HEK293 (cell line): ENCODE measurements at regions not wholly inside any gene's neighbourhood (a gene's known extent, or its start where the extent isn't known, plus 50 kb on each side); places are given as distances from the start of the nearest gene placed in this dataset.
A peak's percentile ranks its signal among the peaks of the same experiment; 100 is the strongest.

Source experiments
- CTCF ChIA-PET: fragments of 350-600 bp; formaldehyde crosslinking; extraction: SDS; loops from one replicate; lab custom pipeline; 2021; ENCODE audit warnings: antibody characterized with exemption; lab: Yijun Ruan, JAX
- POLR2A ChIA-PET: fragments of 300-600 bp; formaldehyde crosslinking; extraction: SDS; loops from one replicate; lab custom pipeline; 2020; ENCODE audit warnings: antibody characterized with exemption, inconsistent platforms; lab: Yijun Ruan, JAX
- H3K27ac ChIP-seq: fragments of 200-500 bp; sonication (Bioruptor generic); 2 replicates; pipeline ENCODE4 v1.5.1; 2014; ENCODE audit warnings: low read depth, low read length, control low read depth, inconsistent platforms; ENCODE audit errors: extremely low read depth
- H3K36me3 ChIP-seq, 2 experiments: fragments of 200-500 bp in 1 of 2; sonication (Bioruptor generic) in 1 of 2; 1 replicate in 1 of 2; 2 replicates in 1 of 2; pipeline ENCODE4 v1.5.1; 2014 to 2017; ENCODE audit warnings: inconsistent platforms in 2 of 2, low read length in 2 of 2; ENCODE audit not compliant: control insufficient read depth in 2 of 2, insufficient read depth in 1 of 2
- H3K4me1 ChIP-seq: fragments of 200-500 bp; sonication (Bioruptor generic); 2 replicates; pipeline ENCODE4 v1.5.1; 2014; ENCODE audit warnings: mild to moderate bottlenecking, low read length, inconsistent platforms; ENCODE audit not compliant: control insufficient read depth, insufficient read depth
- H3K4me3 ChIP-seq: 2 replicates; pipeline ENCODE4 v1.5.1; 2011; ENCODE audit warnings: low read depth, mild to moderate bottlenecking, control low read depth, low read length, moderate library complexity
- H3K9me3 ChIP-seq: fragments of 200-500 bp; sonication (Bioruptor generic); 2 replicates; pipeline ENCODE4 v1.5.1; 2014; ENCODE audit warnings: low read depth, low read length, inconsistent platforms; ENCODE audit not compliant: control insufficient read depth, insufficient read depth
- FEZF1 ChIP-seq: fragments of 450-650 bp; formaldehyde crosslinking; IDR thresholded peaks from 2 replicates; pipeline ENCODE4 v1.5.1; 2016; ENCODE audit warnings: missing biosample characterization, missing genetic modification characterization
- GLIS1 ChIP-seq: fragments of 450-650 bp; formaldehyde crosslinking; IDR thresholded peaks from 2 replicates; pipeline ENCODE4 v1.5.1; 2016; ENCODE audit warnings: missing biosample characterization, missing genetic modification characterization
- OSR2 ChIP-seq: fragments of 450-650 bp; formaldehyde crosslinking; IDR thresholded peaks from 2 replicates; pipeline ENCODE4 v1.5.1; 2016; ENCODE audit warnings: missing biosample characterization, missing genetic modification characterization
- SALL2 ChIP-seq: fragments of 450-650 bp; formaldehyde crosslinking; IDR thresholded peaks from 2 replicates; pipeline ENCODE4 v1.5.0; 2017; ENCODE audit warnings: missing biosample characterization, mild to moderate bottlenecking, missing genetic modification characterization, borderline replicate concordance
- SCRT1 ChIP-seq: fragments of 450-650 bp; formaldehyde crosslinking; IDR thresholded peaks from 2 replicates; pipeline ENCODE4 v1.5.1; 2016; ENCODE audit warnings: missing biosample characterization, missing genetic modification characterization, borderline replicate concordance
- SCRT2 ChIP-seq: fragments of 450-650 bp; formaldehyde crosslinking; IDR thresholded peaks from 2 replicates; pipeline ENCODE4 v1.5.1; 2016; ENCODE audit warnings: missing biosample characterization, missing genetic modification characterization
- SETDB1 ChIP-seq: IDR thresholded peaks from one replicate; pipeline ENCODE4 v1.6.1; 2017; ENCODE audit warnings: mild to moderate bottlenecking, low read length, moderate library complexity, mixed read lengths; ENCODE audit not compliant: insufficient read length
- SP7 ChIP-seq: fragments of 450-650 bp; formaldehyde crosslinking; IDR thresholded peaks from 2 replicates; pipeline ENCODE4 v1.5.1; 2016; ENCODE audit warnings: missing biosample characterization, missing genetic modification characterization
- ZBTB17 ChIP-seq: fragments of 450-650 bp; formaldehyde crosslinking; IDR thresholded peaks from 2 replicates; pipeline ENCODE4 v1.5.1; 2016; ENCODE audit warnings: missing biosample characterization, missing genetic modification characterization
- ZBTB48 ChIP-seq: fragments of 450-650 bp; formaldehyde crosslinking; IDR thresholded peaks from 2 replicates; pipeline ENCODE4 v1.5.1; 2016; ENCODE audit warnings: missing biosample characterization, missing genetic modification characterization
- ZNF23 ChIP-seq: fragments of 450-650 bp; formaldehyde crosslinking; IDR thresholded peaks from 2 replicates; pipeline ENCODE4 v1.5.1; 2016; ENCODE audit warnings: missing biosample characterization, missing genetic modification characterization, borderline replicate concordance
- ZNF350 ChIP-seq: fragments of 450-650 bp; formaldehyde crosslinking; IDR thresholded peaks from 2 replicates; pipeline ENCODE4 v1.5.0; 2017; ENCODE audit warnings: missing biosample characterization, mild to moderate bottlenecking, missing genetic modification characterization
- ZNF433 ChIP-seq: fragments of 450-650 bp; formaldehyde crosslinking; IDR thresholded peaks from 2 replicates; pipeline ENCODE4 v1.5.1; 2016; ENCODE audit warnings: missing biosample characterization, missing genetic modification characterization, low read depth
- ZNF561 ChIP-seq: fragments of 450-650 bp; IDR thresholded peaks from 2 replicates; pipeline ENCODE4 v1.5.1; 2018; ENCODE audit warnings: missing biosample characterization, missing genetic modification characterization, borderline replicate concordance
- ZNF610 ChIP-seq: fragments of 450-650 bp; formaldehyde crosslinking; IDR thresholded peaks from 2 replicates; pipeline ENCODE4 v1.5.1; 2016; ENCODE audit warnings: missing biosample characterization, missing genetic modification characterization, borderline replicate concordance
- ZNF670 ChIP-seq: fragments of 450-650 bp; formaldehyde crosslinking; IDR thresholded peaks from 2 replicates; pipeline ENCODE4 v1.5.1; 2016; ENCODE audit warnings: missing biosample characterization, missing genetic modification characterization, low read depth
- ZNF747 ChIP-seq: fragments of 450-650 bp; formaldehyde crosslinking; IDR thresholded peaks from 2 replicates; pipeline ENCODE4 v1.5.1; 2016; ENCODE audit warnings: missing biosample characterization, missing genetic modification characterization
- ZNF830 ChIP-seq: fragments of 450-650 bp; IDR thresholded peaks from 2 replicates; pipeline ENCODE4 v1.5.0; 2018; ENCODE audit warnings: missing biosample characterization, missing genetic modification characterization, low read depth, mild to moderate bottlenecking, moderate library complexity
- ZNF837 ChIP-seq: fragments of 450-650 bp; formaldehyde crosslinking; IDR thresholded peaks from 2 replicates; pipeline ENCODE4 v1.5.1; 2016; ENCODE audit warnings: missing biosample characterization, missing genetic modification characterization
- ZSCAN18 ChIP-seq: fragments of 450-650 bp; formaldehyde crosslinking; IDR thresholded peaks from 2 replicates; pipeline ENCODE4 v1.5.1; 2016; ENCODE audit warnings: missing biosample characterization, missing genetic modification characterization
- TF ChIP-seq, protein P1 (sequence below): fragments of 450-650 bp; formaldehyde crosslinking; IDR thresholded peaks from 2 replicates; pipeline ENCODE4 v1.5.1; 2016; ENCODE audit warnings: missing biosample characterization, missing genetic modification characterization, borderline replicate concordance
- TF ChIP-seq, protein P2 (sequence below): fragments of 450-650 bp; formaldehyde crosslinking; IDR thresholded peaks from 2 replicates; pipeline ENCODE4 v1.5.1; 2016; ENCODE audit warnings: missing biosample characterization, missing genetic modification characterization

GRCh38 chr1:22286491-22286890 lies 143.6 kb upstream of the WNT4 start:
- CTCF ChIA-PET: interaction anchor here (0.6 kb wide), 1 partner anchor 9 kb away, joined by 3 read pairs; no protein-coding TSS in a partner anchor

GRCh38 chr1:22287273-22287672 lies 144.4 kb upstream of the WNT4 start:
- ChIA-PET CTCF (interaction anchor here (0.6 to 1.0 kb wide), 2 partner anchors 9 to 156 kb away, joined by 3 to 4 read pairs; no protein-coding TSS in a partner anchor), POLR2A (no interaction called here)
- no peaks in the 10 kb centered on the region for H3K9me3 ChIP-seq
- no peak for TF ChIP-seq ZNF837 (tag by site-specific recombination)
- peak; percentile 88; the same call in 1 of the 2 replicates for TF ChIP-seq ZNF23
- no peak for TF ChIP-seq FEZF1
- peak; percentile 43 for TF ChIP-seq SETDB1
- TF ChIP-seq ZSCAN18 (tag by site-specific recombination): no peak
- peak; percentile 66 for TF ChIP-seq ZBTB17 (tag by site-specific recombination)
- H3K27ac ChIP-seq: no peak overlapping the region
- no peaks in the 10 kb centered on the region for H3K36me3 ChIP-seq
- H3K4me1 ChIP-seq: no peaks in the 10 kb centered on the region
- no peak overlapping the region for H3K4me3 ChIP-seq

More at GRCh38 chr1:22286491-22286890, 143.6 kb upstream of the WNT4 start:
- POLR2A ChIA-PET: no interaction called here
- H3K4me3 ChIP-seq: no peak overlapping the region
- TF ChIP-seq ZNF837 (tag by site-specific recombination) (no peak), ZNF433 (tag by site-specific recombination) (no peak), ZNF561 (tag by site-specific recombination) (no peak), SCRT2 (tag by site-specific recombination) (0 out of 2 replicates have a peak, but pooled peaks have one; percentile 25), GLIS1 (tag by site-specific recombination) (peak; percentile 83), ZNF830 (tag by site-specific recombination) (no peak), ZNF610 (tag by site-specific recombination) (no peak)
- no peaks in the 10 kb centered on the region for H3K9me3 ChIP-seq
- H3K36me3 ChIP-seq: no peaks in the 10 kb centered on the region
- H3K27ac ChIP-seq: no peak overlapping the region
- no peaks in the 10 kb centered on the region for H3K4me1 ChIP-seq

DNA sequence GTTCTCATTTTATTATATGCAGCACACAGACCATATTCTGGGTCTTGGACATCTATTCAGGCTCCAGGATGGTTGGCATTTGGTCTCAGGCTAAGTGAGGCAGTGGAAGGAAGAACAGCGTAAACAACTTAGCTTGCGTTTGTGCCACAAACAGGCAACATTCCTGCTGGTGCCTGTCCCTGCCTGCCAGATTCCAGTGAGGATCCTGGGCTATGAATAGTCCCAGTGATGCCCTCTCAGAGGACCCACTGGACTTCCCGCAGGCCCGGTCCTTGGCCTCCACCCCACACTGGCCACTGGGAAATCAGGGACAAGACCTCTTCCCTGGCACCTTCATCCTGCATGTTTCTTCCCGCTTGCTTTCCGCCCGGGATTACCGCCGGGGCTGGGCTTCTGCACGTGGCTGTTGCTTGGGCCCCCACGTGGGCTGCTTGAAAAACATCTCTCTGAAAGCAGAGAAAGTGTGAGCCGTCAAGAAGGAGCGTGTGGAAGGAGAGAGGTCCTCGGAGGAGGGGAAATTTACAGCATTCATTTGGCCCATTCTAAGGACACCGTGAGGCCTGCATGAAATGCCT lies 145.1 kb upstream of the WNT4 start:
- Histone ChIP-seq H3K36me3 (no peaks in the 10 kb centered on the region), H3K4me1 (no peaks in the 10 kb centered on the region), H3K4me3 (no peak overlapping the region), H3K9me3 (no peaks in the 10 kb centered on the region), H3K27ac (no peak overlapping the region)
- ChIA-PET CTCF (interaction anchor here (1.0 kb wide), 1 partner anchor 157 kb away, joined by 4 read pairs; no protein-coding TSS in a partner anchor), POLR2A (no interaction called here)
- no peak for TF ChIP-seq ZNF747 (tag by site-specific recombination)
- no peak for TF ChIP-seq SALL2 (tag by site-specific recombination)
- no peak for TF ChIP-seq OSR2 (tag by site-specific recombination)
- TF ChIP-seq ZNF350 (tag by site-specific recombination): no peak
- TF ChIP-seq SP7 (tag by site-specific recombination): no peak
- no peak for TF ChIP-seq ZBTB48
- TF ChIP-seq SCRT1: no peak
- TF ChIP-seq, protein P1, sequence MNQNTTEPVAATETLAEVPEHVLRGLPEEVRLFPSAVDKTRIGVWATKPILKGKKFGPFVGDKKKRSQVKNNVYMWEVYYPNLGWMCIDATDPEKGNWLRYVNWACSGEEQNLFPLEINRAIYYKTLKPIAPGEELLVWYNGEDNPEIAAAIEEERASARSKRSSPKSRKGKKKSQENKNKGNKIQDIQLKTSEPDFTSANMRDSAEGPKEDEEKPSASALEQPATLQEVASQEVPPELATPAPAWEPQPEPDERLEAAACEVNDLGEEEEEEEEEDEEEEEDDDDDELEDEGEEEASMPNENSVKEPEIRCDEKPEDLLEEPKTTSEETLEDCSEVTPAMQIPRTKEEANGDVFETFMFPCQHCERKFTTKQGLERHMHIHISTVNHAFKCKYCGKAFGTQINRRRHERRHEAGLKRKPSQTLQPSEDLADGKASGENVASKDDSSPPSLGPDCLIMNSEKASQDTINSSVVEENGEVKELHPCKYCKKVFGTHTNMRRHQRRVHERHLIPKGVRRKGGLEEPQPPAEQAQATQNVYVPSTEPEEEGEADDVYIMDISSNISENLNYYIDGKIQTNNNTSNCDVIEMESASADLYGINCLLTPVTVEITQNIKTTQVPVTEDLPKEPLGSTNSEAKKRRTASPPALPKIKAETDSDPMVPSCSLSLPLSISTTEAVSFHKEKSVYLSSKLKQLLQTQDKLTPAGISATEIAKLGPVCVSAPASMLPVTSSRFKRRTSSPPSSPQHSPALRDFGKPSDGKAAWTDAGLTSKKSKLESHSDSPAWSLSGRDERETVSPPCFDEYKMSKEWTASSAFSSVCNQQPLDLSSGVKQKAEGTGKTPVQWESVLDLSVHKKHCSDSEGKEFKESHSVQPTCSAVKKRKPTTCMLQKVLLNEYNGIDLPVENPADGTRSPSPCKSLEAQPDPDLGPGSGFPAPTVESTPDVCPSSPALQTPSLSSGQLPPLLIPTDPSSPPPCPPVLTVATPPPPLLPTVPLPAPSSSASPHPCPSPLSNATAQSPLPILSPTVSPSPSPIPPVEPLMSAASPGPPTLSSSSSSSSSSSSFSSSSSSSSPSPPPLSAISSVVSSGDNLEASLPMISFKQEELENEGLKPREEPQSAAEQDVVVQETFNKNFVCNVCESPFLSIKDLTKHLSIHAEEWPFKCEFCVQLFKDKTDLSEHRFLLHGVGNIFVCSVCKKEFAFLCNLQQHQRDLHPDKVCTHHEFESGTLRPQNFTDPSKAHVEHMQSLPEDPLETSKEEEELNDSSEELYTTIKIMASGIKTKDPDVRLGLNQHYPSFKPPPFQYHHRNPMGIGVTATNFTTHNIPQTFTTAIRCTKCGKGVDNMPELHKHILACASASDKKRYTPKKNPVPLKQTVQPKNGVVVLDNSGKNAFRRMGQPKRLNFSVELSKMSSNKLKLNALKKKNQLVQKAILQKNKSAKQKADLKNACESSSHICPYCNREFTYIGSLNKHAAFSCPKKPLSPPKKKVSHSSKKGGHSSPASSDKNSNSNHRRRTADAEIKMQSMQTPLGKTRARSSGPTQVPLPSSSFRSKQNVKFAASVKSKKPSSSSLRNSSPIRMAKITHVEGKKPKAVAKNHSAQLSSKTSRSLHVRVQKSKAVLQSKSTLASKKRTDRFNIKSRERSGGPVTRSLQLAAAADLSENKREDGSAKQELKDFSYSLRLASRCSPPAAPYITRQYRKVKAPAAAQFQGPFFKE (tag by site-specific recombination): no peak
- no peak for TF ChIP-seq ZNF670 (tag by site-specific recombination)
- TF ChIP-seq, protein P2, sequence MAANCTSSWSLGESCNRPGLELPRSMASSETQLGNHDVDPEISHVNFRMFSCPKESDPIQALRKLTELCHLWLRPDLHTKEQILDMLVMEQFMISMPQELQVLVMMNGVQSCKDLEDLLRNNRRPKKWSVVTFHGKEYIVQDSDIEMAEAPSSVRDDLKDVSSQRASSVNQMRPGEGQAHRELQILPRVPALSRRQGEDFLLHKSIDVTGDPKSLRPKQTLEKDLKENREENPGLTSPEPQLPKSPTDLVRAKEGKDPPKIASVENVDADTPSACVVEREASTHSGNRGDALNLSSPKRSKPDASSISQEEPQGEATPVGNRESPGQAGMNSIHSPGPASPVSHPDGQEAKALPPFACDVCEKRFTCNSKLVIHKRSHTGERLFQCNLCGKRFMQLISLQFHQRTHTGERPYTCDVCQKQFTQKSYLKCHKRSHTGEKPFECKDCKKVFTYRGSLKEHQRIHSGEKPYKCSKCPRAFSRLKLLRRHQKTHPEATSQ: no peak
